Panc1 (cell line): ENCODE measurements at regions not wholly inside any gene's neighbourhood (a gene's known extent, or its start where the extent isn't known, plus 50 kb on each side); places are given as distances from the start of the nearest gene placed in this dataset.

Source experiments
- ATAC-seq: fragments of 200-7000 bp; cut with Tn5 transposase; 2 replicates; pipeline ENCODE4 v1.9.1; 2020; ENCODE audit warnings: mild to moderate bottlenecking, moderate library complexity
- BruUV-seq: library from RNA; stranded (reverse); fragments of 400-500 nt; replicated peaks from 2 replicates; lab custom pipeline; 2021; lab: Mats Ljungman, UMichigan
- CTCF ChIA-PET: fragments of 300-600 bp; sonication (Branson Sonifier 250); formaldehyde crosslinking; loops from one replicate; lab custom pipeline; 2022; ENCODE audit warnings: antibody characterized with exemption; lab: Charles Lee
- POLR2A ChIA-PET: fragments of 300-600 bp; sonication (Branson Sonifier 250); formaldehyde crosslinking; loops from one replicate; lab custom pipeline; 2022; ENCODE audit warnings: antibody characterized with exemption; lab: Charles Lee
- DNase-seq: peaks from one replicate; pipeline ENCODE4 v3.0.0-alpha.2; 2010; ENCODE audit warnings: low read depth, low spot score
- H3K27ac ChIP-seq: 2 replicates; pipeline ENCODE4 v1.5.1; 2011; ENCODE audit warnings: mild to moderate bottlenecking, low read length, inconsistent platforms
- H3K27me3 ChIP-seq: fragments of 200-500 bp; sonication (Bioruptor generic); 2 replicates; pipeline ENCODE4 v1.6.0; 2014; ENCODE audit warnings: low read length, inconsistent platforms; ENCODE audit not compliant: control insufficient read depth, insufficient read depth
- H3K36me3 ChIP-seq: fragments of 200-500 bp; sonication (Bioruptor generic); 2 replicates; pipeline ENCODE4 v1.5.1; 2014; ENCODE audit warnings: inconsistent platforms, mild to moderate bottlenecking, low read length, moderate library complexity; ENCODE audit not compliant: control insufficient read depth, insufficient read depth
- H3K4me1 ChIP-seq: 2 replicates; pipeline ENCODE4 v1.5.1; 2011; ENCODE audit warnings: inconsistent platforms, mild to moderate bottlenecking, low read length, moderate library complexity; ENCODE audit not compliant: control insufficient read depth, insufficient read depth
- H3K4me3 ChIP-seq, 2 experiments: 2 replicates each; pipeline ENCODE4 v1.5.1; 2011 to 2012; ENCODE audit warnings: low read depth in 2 of 2, low read length in 2 of 2, mild to moderate bottlenecking in 2 of 2, inconsistent platforms in 1 of 2, moderate library complexity in 1 of 2
- H3K9me3 ChIP-seq: fragments of 200-500 bp; sonication (Bioruptor generic); 2 replicates; pipeline ENCODE4 v1.5.1; 2014; ENCODE audit warnings: low read depth, mild to moderate bottlenecking, inconsistent platforms, low read length, moderate library complexity; ENCODE audit not compliant: control insufficient read depth, insufficient read depth
- POLR2AphosphoS5 ChIP-seq: IDR thresholded peaks from 2 replicates; pipeline ENCODE4 v1.6.1; 2012; ENCODE audit warnings: mild to moderate bottlenecking, low read depth, low read length, moderate library complexity
- SIN3A ChIP-seq: IDR thresholded peaks from 2 replicates; pipeline ENCODE4 v1.6.1; 2012; ENCODE audit warnings: low read depth, mild to moderate bottlenecking, low read length, moderate library complexity, borderline replicate concordance; ENCODE audit not compliant: insufficient read depth
- TCF7L2 ChIP-seq: IDR thresholded peaks from 2 replicates; pipeline ENCODE4 v1.6.1; 2011; ENCODE audit warnings: mild to moderate bottlenecking, low read depth, low read length, inconsistent platforms
- in situ Hi-C: cut with HindIII; loops from 2 replicates; pipeline ENCODE4 v1.10.0; 2016; ENCODE audit warnings: low sequenced_read_pairs, low pct_unique_long_range_greater_than_20kb
- intact Hi-C: fragments of 100-400 bp; cut with micrococcal nuclease; formaldehyde crosslinking; loops from one replicate; pipeline ENCODE4 v1.10.0; 2022; ENCODE audit not compliant: unreplicated experiment
- TF ChIP-seq, protein P1 (sequence below): fragments of 450-650 bp; IDR thresholded peaks from 2 replicates; pipeline ENCODE4 v1.5.1; 2017; ENCODE audit warnings: mild to moderate bottlenecking
- TF ChIP-seq, protein P2 (sequence below), 2 experiments: IDR thresholded peaks; 2 replicates each; pipeline ENCODE4 v1.6.1; 2011 to 2012; ENCODE audit warnings: low read depth in 2 of 2, control low read depth in 1 of 2, low read length in 1 of 2, mild to moderate bottlenecking in 1 of 2, moderate library complexity in 1 of 2; ENCODE audit not compliant: insufficient read depth in 1 of 2

DNA sequence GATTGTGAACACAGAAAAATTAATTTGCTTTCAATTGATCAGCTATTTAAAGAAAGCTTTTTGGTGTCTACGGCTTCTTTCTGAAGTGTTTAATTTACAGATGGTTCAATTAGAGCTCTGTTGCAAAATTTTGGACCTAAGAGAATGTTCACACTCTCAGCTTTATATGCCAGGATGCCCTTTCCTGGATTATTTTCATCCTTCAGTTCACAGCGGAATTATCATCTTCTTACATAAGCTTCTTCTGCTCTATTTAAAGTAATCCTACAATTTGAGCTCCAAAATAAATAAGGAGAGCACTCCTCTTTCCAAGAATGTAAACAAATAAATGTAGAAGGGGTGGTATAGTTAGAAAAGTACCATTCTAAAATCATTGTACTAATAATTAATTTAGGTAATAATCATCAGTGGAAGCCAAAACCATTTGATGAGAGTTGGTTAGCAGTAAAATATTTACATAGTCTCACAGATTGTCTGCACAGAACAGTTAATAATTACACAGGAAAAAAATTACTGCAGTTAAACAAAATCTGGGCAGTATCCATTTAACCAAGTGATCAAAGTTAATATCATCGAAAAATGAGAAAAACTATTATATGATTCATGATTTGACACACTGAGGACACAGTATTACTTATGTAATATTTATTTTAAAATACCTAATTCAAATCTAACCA is 298.0 kb upstream of the TMEM229A start:
- no peak for DNase-seq
- Histone ChIP-seq H3K9me3 (no peaks in the 10 kb centered on the region), H3K27ac (no peak overlapping the region), H3K4me3 (no peak overlapping the region), H3K27me3 (no peaks in the 10 kb centered on the region), H3K36me3 (no peaks in the 10 kb centered on the region), H3K4me1 (no peaks in the 10 kb centered on the region)
- intact Hi-C loops (no loop called here), in situ Hi-C loops (no loop called here)
- TF ChIP-seq, protein P1, sequence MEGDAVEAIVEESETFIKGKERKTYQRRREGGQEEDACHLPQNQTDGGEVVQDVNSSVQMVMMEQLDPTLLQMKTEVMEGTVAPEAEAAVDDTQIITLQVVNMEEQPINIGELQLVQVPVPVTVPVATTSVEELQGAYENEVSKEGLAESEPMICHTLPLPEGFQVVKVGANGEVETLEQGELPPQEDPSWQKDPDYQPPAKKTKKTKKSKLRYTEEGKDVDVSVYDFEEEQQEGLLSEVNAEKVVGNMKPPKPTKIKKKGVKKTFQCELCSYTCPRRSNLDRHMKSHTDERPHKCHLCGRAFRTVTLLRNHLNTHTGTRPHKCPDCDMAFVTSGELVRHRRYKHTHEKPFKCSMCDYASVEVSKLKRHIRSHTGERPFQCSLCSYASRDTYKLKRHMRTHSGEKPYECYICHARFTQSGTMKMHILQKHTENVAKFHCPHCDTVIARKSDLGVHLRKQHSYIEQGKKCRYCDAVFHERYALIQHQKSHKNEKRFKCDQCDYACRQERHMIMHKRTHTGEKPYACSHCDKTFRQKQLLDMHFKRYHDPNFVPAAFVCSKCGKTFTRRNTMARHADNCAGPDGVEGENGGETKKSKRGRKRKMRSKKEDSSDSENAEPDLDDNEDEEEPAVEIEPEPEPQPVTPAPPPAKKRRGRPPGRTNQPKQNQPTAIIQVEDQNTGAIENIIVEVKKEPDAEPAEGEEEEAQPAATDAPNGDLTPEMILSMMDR: no peak
- TF ChIP-seq SIN3A (no peak), TCF7L2 (no peak), POLR2AphosphoS5 (no peak)
- TF ChIP-seq, protein P2, sequence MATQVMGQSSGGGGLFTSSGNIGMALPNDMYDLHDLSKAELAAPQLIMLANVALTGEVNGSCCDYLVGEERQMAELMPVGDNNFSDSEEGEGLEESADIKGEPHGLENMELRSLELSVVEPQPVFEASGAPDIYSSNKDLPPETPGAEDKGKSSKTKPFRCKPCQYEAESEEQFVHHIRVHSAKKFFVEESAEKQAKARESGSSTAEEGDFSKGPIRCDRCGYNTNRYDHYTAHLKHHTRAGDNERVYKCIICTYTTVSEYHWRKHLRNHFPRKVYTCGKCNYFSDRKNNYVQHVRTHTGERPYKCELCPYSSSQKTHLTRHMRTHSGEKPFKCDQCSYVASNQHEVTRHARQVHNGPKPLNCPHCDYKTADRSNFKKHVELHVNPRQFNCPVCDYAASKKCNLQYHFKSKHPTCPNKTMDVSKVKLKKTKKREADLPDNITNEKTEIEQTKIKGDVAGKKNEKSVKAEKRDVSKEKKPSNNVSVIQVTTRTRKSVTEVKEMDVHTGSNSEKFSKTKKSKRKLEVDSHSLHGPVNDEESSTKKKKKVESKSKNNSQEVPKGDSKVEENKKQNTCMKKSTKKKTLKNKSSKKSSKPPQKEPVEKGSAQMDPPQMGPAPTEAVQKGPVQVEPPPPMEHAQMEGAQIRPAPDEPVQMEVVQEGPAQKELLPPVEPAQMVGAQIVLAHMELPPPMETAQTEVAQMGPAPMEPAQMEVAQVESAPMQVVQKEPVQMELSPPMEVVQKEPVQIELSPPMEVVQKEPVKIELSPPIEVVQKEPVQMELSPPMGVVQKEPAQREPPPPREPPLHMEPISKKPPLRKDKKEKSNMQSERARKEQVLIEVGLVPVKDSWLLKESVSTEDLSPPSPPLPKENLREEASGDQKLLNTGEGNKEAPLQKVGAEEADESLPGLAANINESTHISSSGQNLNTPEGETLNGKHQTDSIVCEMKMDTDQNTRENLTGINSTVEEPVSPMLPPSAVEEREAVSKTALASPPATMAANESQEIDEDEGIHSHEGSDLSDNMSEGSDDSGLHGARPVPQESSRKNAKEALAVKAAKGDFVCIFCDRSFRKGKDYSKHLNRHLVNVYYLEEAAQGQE (IDR thresholded peaks at IDR 0.05; ENCODE audit: insufficient read depth in 1 of 2, low read depth in 2 of 2, low read length in 1 of 2): no peak
- no TSS peak for BruUV-seq
- POLR2A ChIA-PET: no interaction called here
- CTCF ChIA-PET: no interaction called here
- ATAC-seq: no peak

DNA sequence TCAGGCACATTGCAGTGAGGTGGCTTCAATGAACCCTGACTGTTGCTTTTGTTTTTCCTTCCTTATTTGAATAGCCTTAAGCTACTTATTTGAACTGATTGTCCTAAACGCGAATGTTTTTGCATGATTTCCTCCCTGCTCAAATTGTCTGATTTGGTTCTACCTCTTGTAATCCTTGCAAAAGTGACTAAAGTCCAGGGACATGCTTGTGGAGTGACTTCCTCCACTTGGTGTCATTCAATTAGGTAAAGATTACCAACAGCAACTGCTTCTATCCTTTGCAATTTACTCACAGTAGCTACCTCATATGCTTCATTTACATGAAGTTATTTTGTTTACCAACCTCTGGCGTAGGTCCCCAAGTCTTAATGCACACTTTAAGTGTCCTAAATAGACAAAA is 295.9 kb upstream of the TMEM229A start:
- in situ Hi-C loops: no loop called here
- no TSS peak for BruUV-seq
- TF ChIP-seq TCF7L2: no peak
- TF ChIP-seq, protein P2 (IDR thresholded peaks at IDR 0.05; ENCODE audit: insufficient read depth in 1 of 2, low read depth in 2 of 2, low read length in 1 of 2): no peak
- TF ChIP-seq SIN3A: no peak
- TF ChIP-seq, protein P1: no peak
- TF ChIP-seq POLR2AphosphoS5: no peak
- H3K4me3 ChIP-seq: no peak overlapping the region
- ATAC-seq: no peak
- ChIA-PET POLR2A (no interaction called here), CTCF (no interaction called here)
- intact Hi-C loops: no loop called here
- no peak for DNase-seq
- no peaks in the 10 kb centered on the region for H3K27me3 ChIP-seq
- H3K4me1 ChIP-seq: no peaks in the 10 kb centered on the region
- H3K36me3 ChIP-seq: no peaks in the 10 kb centered on the region
- no peak overlapping the region for H3K27ac ChIP-seq
- no peaks in the 10 kb centered on the region for H3K9me3 ChIP-seq
